HG02763 (cell line): ENCODE measurements at regions not wholly inside any gene's neighbourhood (a gene's known extent, or its start where the extent isn't known, plus 50 kb on each side); places are given as distances from the start of the nearest gene placed in this dataset.
"Not testable (repeated sequence)": the region's sequence is repeated elsewhere in the genome, so short reads cannot be mapped to it uniquely, and the experiment has no call there.

Source experiments
- ATAC-seq: cut with Tn5 transposase; IDR thresholded peaks from one replicate; pipeline ENCODE4 v1.9.1; 2021; ENCODE audit warnings: mild to moderate bottlenecking, moderate library complexity; ENCODE audit not compliant: unreplicated experiment

DNA sequence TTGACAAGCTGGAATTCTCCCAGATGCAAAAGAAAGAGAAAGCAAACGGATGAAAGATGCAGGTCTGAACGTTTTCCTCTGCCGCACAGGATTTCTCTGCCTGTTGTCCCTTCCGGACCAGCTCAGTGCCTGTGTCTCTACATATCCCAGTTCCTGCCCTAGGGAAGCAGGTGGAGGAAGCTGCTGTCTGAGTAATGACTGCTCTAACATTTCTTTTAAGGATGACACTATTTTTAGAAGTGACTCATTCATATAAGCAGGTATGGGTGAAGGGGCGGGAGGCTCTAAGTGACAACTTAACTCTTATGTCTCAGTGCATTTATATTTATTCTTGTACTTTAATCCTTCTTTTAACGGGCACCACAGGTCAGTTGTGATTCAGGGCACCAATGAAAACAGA, 128.8 kb downstream of the SLC24A2 start:
- ATAC-seq: no peak

DNA sequence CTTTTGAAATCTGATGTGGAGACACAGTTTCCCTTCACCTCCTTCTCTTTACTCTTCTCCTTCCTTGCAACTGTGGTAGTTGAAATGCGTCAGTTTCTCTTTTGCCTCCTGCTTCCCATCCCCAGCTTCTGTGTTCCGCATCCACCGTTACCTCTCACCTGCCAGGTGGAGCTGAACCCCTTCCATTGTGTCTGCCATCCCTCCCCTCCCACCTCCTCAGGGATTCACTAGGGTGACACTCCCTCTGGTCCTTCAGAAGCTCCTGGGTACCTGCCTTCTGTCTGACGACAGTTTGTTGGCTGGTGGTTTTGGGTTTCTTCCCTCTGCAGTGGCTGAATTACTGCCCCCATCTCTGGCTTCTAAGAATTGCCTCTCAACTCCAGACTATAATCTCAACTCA, 132.1 kb downstream of the SLC24A2 start:
- ATAC-seq: no peak

DNA sequence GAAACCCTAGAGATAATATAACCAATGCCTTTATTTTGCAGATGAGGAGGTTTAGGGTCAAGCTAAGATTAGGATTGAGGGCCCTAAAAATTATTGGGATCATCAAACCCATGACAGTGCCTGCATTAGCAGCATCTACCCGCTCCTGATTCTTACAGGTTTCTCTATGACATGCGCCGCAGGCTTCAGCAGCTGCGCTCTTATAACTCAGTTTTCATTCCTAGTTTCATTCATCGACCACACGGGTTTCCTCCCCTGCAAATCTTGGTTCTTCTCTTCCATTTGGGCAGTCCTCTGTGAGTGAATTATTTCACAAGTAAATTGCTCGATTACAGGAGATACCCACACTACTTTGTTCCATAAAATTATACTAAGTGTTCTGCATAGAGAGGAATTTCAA, 137.2 kb downstream of the SLC24A2 start:
- no peak for ATAC-seq

DNA sequence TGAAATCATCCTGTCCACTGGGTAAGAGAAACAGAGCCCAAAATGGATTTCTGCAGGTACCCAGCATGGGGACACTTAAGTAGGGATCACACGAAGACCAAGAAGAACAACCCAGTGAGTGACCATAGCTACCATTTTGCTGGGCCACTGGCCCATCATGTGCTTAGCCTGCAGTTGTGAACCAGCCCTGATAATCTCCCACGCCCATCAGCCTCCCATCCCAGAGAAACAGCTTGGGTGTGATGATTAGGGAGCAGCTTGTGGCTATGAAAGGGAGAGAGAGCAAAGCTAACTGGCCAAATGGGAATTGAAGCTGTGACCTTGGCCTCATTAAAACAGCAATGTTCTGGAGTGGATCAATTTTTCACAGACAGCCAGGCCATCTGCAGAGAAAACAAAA, 138.5 kb downstream of the SLC24A2 start:
- no peak for ATAC-seq

DNA sequence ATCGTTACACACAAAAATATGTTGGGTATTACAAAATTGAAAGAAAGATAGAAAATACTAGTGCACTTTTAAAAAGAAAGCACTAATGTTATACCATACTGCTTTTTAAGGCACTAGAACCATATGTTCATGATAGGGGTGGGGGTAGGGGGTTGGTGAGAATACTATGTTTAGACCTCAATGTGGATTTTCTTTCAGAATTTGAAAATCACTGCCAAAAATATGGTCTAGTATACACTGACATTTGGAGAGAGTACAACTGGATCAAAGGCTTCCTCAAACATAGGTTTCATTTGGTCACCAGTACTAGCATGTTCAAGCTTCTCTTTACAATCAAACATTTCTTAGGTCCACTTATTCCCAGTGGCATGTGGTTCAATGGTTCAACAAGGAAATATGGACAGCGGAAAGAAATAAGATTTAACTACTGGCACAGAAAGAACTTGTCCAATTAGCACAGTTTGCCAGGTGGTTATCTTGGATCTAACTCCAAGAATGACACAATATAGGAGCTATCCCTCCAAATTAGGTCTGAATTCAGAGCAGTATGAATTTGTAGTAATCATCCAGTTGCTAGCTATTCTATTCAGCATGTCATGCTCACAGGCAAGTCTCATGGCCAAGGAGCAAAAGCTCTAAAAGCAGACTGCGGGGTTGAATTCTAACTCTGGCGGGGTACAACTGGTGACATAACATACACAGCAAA, 139.3 kb downstream of the SLC24A2 start:
- ATAC-seq: no peak

DNA sequence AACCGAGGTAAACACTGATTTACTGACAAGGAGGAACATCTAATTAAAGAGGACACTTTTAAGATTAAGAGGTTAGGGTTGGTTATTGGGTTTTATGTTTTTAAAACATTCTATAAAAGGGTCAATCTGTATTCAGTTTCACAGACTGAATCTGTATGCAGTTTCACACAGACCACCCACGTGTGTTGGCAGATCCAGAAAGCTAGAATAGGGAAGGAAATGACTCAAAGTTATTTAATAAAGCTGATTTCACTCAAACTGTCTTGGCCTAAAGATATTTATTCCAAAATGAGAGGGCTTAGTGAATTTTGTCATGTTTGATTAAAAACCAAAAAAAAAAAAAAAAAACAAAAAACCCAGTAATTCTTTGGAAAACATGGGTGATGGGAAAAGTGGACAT, 140.2 kb downstream of the SLC24A2 start:
- no peak for ATAC-seq

DNA sequence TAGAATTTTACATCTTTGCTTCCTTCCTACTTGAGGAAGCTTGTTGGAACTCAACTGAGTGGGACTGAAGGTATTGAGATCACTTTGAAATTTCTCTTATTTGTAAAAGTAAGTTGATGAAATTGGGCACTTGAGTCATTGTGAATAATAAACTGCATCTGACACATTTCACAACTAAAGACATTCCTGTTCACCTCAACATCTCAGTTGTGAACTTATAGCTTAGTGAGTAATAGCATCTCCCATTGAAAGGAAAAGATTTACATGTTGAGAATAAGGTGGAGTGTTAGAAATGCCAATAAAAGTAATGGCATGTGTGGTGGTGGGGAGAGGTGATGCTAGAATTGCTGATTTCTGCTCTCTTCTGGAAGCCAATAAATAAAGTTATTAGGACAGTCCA, 145.0 kb downstream of the SLC24A2 start:
- ATAC-seq: no peak

DNA sequence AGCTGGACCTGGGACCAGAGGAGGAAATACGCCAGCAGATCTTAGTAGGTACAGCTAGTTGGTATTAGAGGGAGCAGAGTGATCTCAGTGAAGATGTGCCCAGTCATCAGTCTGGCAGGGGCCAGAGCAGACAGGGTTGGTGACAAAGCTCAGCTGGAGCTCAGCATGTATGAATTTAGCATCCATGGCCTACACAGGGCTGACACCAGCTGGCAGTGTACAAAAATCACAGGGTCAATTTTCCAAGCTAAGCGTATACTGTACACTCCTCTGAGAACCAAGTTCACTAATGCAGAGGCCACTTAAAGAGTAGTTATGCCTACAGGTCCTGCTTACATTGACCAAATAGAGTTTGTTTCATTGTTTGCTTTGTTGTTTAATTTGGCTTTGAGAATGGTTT, 146.6 kb downstream of the SLC24A2 start:
- ATAC-seq: no peak

DNA sequence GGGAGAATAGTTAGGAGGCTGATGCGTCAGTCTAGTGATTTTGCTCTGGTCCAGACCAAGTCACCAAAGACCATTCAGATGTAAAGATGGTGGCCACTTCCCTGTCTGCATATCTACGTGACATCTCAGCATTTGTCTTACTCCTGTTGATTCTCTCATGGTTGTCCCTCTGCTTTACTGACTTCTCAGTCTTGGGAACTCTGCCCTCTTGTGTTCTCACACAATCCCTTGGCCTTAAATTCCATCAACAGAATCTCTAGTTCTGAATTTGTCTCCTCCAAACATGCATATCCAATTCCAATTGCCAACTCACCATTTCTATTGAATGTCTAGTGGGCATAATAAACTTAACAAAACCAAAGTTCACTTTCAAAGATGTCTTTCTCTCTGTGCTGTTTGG, 147.8 kb downstream of the SLC24A2 start:
- ATAC-seq: no peak

DNA sequence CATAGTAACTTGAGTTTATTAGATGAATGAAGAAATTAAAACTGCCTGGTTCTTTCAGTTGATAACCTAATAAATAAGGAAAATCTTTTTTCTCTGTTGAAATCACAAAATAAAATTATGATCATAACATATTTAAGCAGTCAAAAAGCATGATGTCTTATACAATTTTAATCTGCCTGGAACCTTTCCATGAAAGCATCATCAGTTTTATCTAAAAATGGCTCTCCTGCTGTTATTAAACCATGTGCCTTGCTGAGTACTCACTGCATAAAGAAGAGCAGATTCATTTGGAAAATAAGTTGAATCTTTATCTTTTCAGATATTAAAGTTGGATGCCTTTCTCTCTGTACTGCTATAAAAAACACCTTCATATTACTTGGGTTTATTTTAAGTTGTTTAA, 148.8 kb downstream of the SLC24A2 start:
- ATAC-seq: no peak

DNA sequence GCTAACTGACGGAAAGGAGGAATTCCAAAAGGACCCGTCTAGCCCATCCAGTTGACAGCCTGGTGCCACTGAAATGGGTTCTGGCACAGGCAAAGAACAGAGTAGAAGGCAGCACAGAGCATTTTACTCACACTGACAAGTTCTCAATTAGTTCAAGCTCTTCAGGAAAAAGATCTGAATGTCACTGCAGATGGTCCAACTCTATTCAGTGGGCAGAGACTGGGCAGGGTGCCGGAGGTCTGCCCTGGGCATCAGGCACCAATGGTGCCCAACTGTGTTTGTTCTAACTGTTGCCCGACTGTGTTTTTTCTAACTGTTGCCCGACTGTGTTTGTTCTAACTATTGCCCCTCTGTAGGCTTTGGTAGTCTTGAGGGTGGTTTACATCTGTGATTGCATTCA, 151.8 kb downstream of the SLC24A2 start:
- ATAC-seq: no peak

DNA sequence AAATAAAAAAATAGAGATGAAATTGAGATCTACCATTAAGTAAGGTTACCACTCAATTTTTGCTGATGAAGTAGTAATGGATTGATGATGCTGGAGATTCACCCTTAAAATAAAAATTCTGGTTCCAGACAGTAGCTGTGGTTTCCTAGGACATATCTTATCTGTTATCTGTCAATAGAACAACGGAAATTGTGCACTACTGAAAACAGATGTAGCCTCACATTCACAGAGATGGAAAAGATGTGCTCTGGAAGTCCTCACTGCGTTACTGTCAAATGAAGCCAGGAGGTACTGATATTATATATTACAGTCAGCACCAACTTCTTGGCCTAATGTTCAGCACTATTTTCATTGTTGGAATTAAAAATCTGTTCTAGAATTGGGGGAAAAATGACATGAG, 154.0 kb downstream of the SLC24A2 start:
- no peak for ATAC-seq

DNA sequence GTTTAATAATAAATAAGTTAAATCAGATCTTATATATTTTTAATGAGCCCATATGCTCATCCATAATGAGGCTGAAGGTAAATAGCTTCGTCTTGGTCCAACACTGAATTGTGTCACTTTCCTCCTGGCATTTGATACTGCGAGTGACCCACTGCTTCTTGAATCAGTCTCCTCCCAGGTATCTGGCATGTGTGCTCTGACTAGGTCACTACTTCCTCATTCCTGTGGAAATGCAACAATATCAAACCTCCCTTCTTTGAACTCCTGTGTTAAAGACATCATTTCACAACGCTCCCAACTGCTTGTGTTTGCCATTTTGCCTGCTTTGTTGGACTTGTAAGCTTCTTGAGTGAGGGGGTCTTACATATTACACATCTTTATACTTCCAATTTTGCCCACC, 157.7 kb downstream of the SLC24A2 start:
- ATAC-seq: no peak

DNA sequence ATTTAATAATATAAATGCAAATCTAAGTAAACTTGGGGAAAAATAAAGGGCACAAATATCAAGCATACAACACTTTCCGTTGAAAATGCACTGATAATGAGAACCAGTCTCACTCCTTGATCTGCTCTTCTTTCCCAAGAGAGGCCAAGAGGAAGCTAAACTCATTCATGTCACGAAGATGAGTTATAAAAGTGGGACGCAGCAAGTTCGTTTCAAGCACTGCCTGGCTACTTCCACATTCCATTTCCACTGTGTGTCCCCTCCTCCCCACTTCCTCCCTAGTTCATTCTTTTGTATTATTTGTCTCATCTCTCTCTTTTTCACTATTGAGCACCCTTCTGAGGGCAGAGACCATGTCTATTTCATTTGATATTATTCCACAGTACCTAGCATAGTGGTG, 158.1 kb downstream of the SLC24A2 start:
- no peak for ATAC-seq

DNA sequence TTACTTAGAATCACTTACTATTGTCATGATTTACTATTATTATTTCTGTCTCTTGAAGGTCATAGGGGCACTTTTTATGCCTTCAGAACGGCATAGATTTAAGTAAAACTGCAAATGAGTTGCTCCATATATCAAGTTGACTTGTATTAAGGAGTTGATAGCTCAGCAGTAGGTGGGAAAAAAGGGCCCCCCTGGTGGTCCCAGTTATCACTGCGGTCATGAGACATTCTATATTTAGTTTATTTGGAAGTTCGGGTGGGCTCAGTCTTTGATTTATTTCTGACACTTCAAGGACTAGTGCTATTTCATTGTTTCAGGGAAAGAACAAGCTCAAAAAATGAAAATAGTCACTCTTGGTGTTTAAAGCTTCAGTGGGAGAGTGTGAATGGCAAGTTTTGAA, 159.3 kb downstream of the SLC24A2 start:
- ATAC-seq: no peak

DNA sequence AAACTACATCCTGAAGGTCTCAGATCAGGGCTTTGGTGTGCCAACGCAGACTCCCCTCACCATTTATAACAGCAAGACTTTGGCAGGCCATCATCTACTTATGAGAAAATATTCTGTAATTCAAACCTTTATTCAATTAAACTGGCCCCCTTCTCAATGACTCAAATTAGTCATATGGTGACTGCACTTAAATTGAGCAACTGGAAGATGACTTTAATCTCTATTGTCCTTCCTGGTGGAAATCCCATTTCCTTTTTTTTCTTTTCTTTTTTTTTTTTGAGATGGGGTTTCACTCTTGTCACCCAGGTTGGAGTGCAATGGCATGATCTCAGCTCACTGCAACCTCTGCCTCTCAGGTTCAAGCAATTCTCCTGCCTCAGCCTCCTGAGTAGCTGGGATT, 163.4 kb downstream of the SLC24A2 start:
- ATAC-seq: not testable (repeated sequence)

DNA sequence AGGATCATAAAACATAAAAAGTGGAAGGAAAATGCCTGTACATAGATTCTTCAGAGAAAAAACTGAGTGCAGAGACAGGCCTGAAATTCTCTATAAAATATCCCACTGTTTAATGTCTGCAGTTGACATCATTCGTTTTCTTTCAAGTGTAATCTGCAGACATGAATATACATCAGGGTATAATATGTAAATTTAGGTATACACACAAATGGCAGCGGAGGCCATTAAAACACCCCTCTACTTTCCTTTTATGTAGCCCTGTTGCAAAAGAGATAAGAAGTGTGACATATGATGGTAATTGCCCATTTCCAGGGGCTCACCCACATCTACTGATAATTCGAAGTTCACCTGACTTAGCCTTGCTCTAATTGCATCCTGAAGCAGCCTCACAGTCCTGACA, 164.3 kb downstream of the SLC24A2 start:
- no peak for ATAC-seq

DNA sequence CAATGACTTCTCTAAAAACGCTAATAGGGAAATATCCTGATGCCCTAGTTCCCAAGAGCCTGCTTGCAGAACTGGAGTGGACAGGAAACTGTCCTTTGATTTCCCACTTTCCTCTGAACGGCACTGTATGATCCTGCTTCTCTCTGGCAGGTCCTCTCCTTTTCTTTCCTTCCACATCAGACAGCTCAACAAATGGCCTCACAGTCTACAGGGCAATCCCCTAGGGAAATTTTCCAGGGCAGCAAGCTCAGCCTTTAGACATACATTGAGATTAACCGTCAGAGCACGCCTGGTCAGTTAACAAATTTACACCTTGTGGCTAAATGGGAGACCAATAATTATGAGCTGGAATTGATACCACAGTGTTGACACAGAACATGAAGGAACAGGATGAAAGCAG, 164.9 kb downstream of the SLC24A2 start:
- no peak for ATAC-seq

DNA sequence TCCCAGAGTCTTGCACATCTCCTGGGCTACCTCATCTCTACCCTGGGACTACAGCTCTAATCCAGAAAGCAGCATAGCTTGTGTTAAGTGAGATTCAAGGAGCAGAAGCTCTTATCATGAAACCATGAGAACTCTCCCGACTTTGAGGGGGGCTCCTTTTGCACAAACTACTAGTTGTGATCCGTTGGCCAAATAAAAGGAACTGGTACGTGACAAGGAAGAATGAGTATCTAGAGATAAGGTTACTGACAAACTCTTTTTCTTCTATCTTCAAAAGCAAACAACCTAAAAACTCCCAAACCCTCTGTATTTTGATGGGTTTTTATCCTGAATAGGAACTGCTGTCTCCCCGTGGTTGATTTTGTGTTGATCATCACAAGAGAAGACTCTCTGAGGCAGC, 168.5 kb downstream of the SLC24A2 start:
- no peak for ATAC-seq

DNA sequence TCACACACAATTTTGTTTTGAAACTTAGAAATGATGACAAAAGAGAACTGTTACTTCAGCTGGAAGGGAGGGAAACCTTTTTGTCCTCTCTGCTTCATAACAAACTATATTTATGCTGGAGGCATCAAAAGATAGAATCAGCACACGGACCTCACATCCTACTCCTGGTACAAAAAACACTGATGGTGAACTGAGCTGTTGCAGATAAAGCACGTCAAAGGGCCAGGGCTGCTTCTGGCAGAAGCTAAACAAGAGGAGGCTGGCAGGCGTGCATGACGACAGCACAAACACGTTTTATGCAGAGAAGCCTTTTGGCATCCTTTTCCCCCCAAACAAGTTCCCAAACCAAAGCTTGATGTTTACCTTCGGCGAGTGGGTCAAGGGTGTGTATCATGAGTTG, 169.6 kb downstream of the SLC24A2 start:
- no peak for ATAC-seq

DNA sequence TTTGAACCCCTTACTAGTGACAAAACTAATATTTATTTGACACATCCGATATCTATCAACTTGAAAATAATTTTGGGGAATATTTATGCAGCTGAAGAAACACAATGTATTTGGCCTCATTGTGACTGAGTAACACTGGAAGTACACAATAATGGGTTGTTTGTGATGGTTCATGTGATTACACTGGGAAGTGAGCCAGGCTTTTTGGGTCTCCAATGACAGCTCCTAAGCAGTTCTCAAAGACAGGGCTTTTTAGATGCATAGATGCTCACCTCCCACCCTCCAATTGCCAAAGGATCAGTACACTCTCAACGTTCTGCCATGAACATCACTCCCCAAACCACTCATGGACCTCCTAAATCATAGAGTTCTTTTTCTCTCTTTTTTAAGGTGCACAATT, 170.0 kb downstream of the SLC24A2 start:
- ATAC-seq: no peak

DNA sequence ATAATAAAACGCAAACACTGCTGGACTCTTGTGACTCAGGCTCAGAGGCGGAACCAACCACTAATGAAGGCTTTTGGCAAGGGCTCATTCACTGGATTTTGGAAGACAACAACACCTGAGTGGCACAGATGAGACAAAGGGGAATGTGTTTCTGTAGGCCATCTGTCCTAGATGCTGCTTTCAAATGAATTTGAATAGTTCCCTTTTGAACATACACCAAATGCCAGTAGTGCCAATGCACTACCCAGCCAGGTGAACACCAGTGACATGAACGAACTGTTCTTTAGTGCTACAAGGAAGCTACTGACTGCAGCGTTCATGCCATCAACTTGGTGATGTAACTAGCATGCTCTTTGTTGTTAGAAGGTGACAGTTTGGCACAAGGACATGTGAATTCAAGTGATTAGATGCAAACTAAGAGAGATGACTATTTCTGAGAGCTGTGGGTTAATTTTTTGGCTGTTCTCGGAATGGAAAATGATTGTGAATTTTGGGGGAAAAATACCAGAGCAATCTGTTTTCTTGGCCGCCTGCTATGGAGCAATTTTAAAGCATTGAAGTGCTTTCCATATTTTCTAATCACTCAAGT, 173.7 kb downstream of the SLC24A2 start:
- no peak for ATAC-seq

DNA sequence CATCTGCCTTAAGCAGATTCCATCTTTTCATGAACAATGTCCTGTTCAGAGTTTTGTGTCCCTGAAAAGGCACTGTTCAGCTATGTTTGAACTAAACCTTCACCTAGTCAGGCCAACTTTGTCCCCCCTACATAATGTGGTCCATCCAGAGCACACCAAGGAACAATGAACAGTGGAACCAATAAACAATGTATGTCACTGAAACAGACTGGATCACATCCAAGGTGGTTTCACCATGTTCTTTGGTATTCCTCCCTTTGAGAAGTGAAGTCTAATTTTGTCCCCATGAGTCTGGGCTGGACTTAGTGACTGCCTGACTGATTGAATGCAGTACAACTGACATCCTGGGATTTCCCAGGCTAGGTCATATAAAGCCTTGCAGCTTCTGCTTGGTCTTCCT, 174.5 kb downstream of the SLC24A2 start:
- ATAC-seq: no peak
